B cell (primary cell): ENCODE measurements at regions not wholly inside any gene's neighbourhood (a gene's known extent, or its start where the extent isn't known, plus 50 kb on each side); places are given as distances from the start of the nearest gene placed in this dataset.

ENCODE experiments used
- ATAC-seq: fragments of 200-7000 bp; cut with Tn5 transposase; one replicate; pipeline ENCODE4 v1.10.0; 2021; ENCODE audit warnings: low read depth, mild to moderate bottlenecking, moderate number of reproducible peaks, moderate library complexity
- CTCF ChIA-PET: fragments of 350-600 bp; sonication (Branson Sonifier 250); formaldehyde crosslinking; loops from one replicate; lab custom pipeline; 2021; ENCODE audit warnings: antibody characterized with exemption, inconsistent platforms; lab: Charles Lee
- POLR2A ChIA-PET: fragments of 350-600 bp; sonication (Branson Sonifier 250); formaldehyde crosslinking; loops from one replicate; lab custom pipeline; 2021; ENCODE audit warnings: antibody characterized with exemption; lab: Charles Lee
- DNase-seq: peaks from one replicate; pipeline ENCODE4 v3.0.0; 2013
- H2AFZ ChIP-seq: 2 replicates; pipeline ENCODE4 v1.6.1; 2012; ENCODE audit warnings: mild to moderate bottlenecking, low read depth, low read length; ENCODE audit not compliant: insufficient read depth, poor library complexity, severe bottlenecking
- H3K27ac ChIP-seq, 2 donors: 1 replicate in 1 of 2; 2 replicates in 1 of 2; pipeline ENCODE4 v1.5.1; 2012 to 2013; ENCODE audit warnings: low read length in 2 of 2, mild to moderate bottlenecking in 2 of 2, moderate library complexity in 1 of 2
- H3K27me3 ChIP-seq, 4 experiments: fragments of 200-600 bp in 1 of 4; sonication (generic) in 1 of 4; replicated peaks in 1 of 4; 1 replicate in 2 of 4; 2 replicates in 2 of 4; pipeline versions ENCODE4 v1.6.1 to v1.7.0; 2013 to 2016; ENCODE audit warnings: low read length in 3 of 4, mild to moderate bottlenecking in 2 of 4, mixed read lengths in 1 of 4, moderate library complexity in 1 of 4; ENCODE audit not compliant: insufficient read depth in 4 of 4, control insufficient read depth in 3 of 4; ENCODE audit errors: control extremely low read depth in 1 of 4
- H3K36me3 ChIP-seq, 2 experiments: replicated peaks in 1 of 2; 1 replicate in 1 of 2; 2 replicates in 1 of 2; pipeline versions ENCODE4 v1.6.1 to v1.7.1; 2013; ENCODE audit warnings: low read length in 1 of 2; ENCODE audit not compliant: insufficient read depth in 2 of 2, control insufficient read depth in 1 of 2; ENCODE audit errors: control extremely low read depth in 1 of 2, extremely low read depth in 1 of 2
- H3K4me1 ChIP-seq, 2 donors: fragments of 200-600 bp in 1 of 2; sonication (generic) in 1 of 2; 1 replicate in 1 of 2; 2 replicates in 1 of 2; pipeline versions ENCODE4 v1.5.1 to v1.6.1; 2013 to 2017; ENCODE audit warnings: low read length in 2 of 2; ENCODE audit not compliant: control insufficient read depth in 2 of 2, insufficient read depth in 2 of 2
- H3K4me2 ChIP-seq: replicated peaks from 2 replicates; pipeline ENCODE3; 2012; ENCODE audit warnings: mild to moderate bottlenecking, low read depth, low read length; ENCODE audit not compliant: poor library complexity, severe bottlenecking
- H3K4me3 ChIP-seq, 5 experiments: fragments of 200-600 bp in 1 of 5; sonication (generic) in 1 of 5; 1 replicate in 3 of 5; 2 replicates in 2 of 5; pipeline versions ENCODE4 v1.5.1 to v1.7.0; 2011 to 2016; ENCODE audit warnings: low read length in 4 of 5, mild to moderate bottlenecking in 4 of 5, low read depth in 2 of 5, control low read depth in 1 of 5, moderate library complexity in 1 of 5; ENCODE audit not compliant: insufficient read depth in 1 of 5; ENCODE audit errors: control extremely low read depth in 1 of 5, extremely low read depth in 1 of 5
- H3K79me2 ChIP-seq: fragments of 200-600 bp; sonication (generic); one replicate; pipeline ENCODE4 v1.6.0; 2016; ENCODE audit warnings: low read length; ENCODE audit not compliant: control insufficient read depth, insufficient read depth
- H3K9ac ChIP-seq: fragments of 200-600 bp; sonication (generic); 2 replicates; pipeline ENCODE4 v1.6.1; 2017; ENCODE audit warnings: mild to moderate bottlenecking, low read length, moderate library complexity
- H3K9me3 ChIP-seq, 3 donors: one replicate each; pipeline versions ENCODE4 v1.6.1 to v1.7.1; 2013; ENCODE audit warnings: low read length in 2 of 3; ENCODE audit not compliant: control insufficient read depth in 2 of 3, insufficient read depth in 1 of 3; ENCODE audit errors: control extremely low read depth in 1 of 3
- H4K20me1 ChIP-seq: 2 replicates; pipeline ENCODE4 v1.6.0; 2012; ENCODE audit warnings: mild to moderate bottlenecking, low read length; ENCODE audit not compliant: insufficient read depth, control insufficient read depth, poor library complexity, severe bottlenecking
- H3K27ac Mint-ChIP-seq: one replicate; pipeline ENCODE4 v1.8.0; 2021; ENCODE audit warnings: mixed read lengths
- H3K27me3 Mint-ChIP-seq: one replicate; pipeline ENCODE4 v1.8.0; 2021; ENCODE audit warnings: mixed read lengths
- H3K4me1 Mint-ChIP-seq: one replicate; pipeline ENCODE4 v1.8.0; 2021; ENCODE audit warnings: mixed read lengths
- H3K4me3 Mint-ChIP-seq: one replicate; pipeline ENCODE4 v1.8.0; 2021; ENCODE audit warnings: mixed read lengths
- H3K9me3 Mint-ChIP-seq: one replicate; pipeline ENCODE4 v1.8.0; 2022; ENCODE audit warnings: mixed read lengths; ENCODE audit not compliant: insufficient read depth
- EZH2 ChIP-seq: IDR thresholded peaks from 2 replicates; pipeline ENCODE4 v1.6.1; 2012; ENCODE audit warnings: borderline replicate concordance, low read depth, mild to moderate bottlenecking, moderate library complexity, low read length; ENCODE audit not compliant: insufficient read depth, poor library complexity, severe bottlenecking
- WGBS: methylation state at CpG from one replicate; pipeline ENCODE4 v1.1.5; 2013; ENCODE audit warnings: missing lambda C conversion rate; ENCODE audit not compliant: insufficient coverage; 5-methylcytosine and 5-hydroxymethylcytosine counted together
- intact Hi-C: fragments of 100-400 bp; cut with micrococcal nuclease; formaldehyde crosslinking; loops from one replicate; pipeline ENCODE4 v1.10.0; 2022
- TF ChIP-seq, protein P1 (sequence below): fragments of 200-600 bp; IDR thresholded peaks from one replicate; pipeline ENCODE4 v1.8.0; 2022; ENCODE audit warnings: antibody characterized with exemption, mild to moderate bottlenecking

DNA sequence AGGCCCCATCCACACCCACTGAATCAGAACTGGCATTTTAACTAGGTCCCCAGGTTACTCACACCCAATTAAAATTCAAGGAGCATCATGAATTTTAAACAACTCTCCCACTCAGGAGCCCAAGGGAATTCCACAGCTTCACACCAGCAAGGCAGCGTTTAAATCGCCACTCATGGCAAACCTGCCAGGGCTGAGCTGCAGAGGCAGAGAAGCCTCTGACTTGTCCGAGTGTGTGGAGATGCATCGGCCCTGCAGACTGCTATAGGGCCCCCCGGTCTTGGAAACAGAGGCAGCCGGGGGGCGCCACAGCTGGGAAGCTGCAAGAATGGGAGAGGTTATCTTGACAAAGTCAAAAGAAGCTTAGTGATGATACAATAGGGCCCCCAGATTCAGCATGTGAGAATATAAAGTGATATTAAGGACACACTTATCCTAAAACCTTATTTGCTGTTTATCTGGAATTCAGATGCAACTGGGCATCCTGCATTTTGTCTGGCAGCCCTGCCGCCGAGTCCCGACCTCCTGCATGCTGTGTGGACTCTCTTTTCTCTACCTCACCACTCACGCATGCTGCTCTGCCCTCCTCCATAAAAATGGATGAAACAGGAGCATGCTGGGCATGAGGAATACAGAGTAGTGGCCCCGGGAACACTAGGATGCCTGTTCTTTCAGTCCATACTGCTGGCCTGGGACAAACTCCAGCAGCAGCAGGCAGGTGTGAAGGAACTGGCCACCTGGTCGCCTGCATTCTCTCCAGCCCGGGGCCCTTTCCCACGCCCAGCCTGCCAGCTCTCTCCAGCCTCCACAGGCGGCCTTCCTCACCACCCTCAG is 126.1 kb downstream of the PXDC1 start:
- H4K20me1 ChIP-seq = no peaks in the 10 kb centered on the region
- no peaks in the 10 kb centered on the region for H3K4me1 ChIP-seq
- H3K4me3 Mint-ChIP-seq = no peak overlapping the region
- no peaks in the 10 kb centered on the region for H3K36me3 ChIP-seq
- peaks cover 0 to 3% (median 0%) of the 10 kb centered on the region in 3 donors for H3K9me3 ChIP-seq
- no peak overlapping the region for H3K27ac Mint-ChIP-seq
- POLR2A ChIA-PET = no interaction called here
- CTCF ChIA-PET = no interaction called here
- H2AFZ ChIP-seq = no peak overlapping the region
- H3K4me2 ChIP-seq = no peak overlapping the region
- ATAC-seq = no peak
- intact Hi-C loops = no loop called here
- TF ChIP-seq, protein P1, sequence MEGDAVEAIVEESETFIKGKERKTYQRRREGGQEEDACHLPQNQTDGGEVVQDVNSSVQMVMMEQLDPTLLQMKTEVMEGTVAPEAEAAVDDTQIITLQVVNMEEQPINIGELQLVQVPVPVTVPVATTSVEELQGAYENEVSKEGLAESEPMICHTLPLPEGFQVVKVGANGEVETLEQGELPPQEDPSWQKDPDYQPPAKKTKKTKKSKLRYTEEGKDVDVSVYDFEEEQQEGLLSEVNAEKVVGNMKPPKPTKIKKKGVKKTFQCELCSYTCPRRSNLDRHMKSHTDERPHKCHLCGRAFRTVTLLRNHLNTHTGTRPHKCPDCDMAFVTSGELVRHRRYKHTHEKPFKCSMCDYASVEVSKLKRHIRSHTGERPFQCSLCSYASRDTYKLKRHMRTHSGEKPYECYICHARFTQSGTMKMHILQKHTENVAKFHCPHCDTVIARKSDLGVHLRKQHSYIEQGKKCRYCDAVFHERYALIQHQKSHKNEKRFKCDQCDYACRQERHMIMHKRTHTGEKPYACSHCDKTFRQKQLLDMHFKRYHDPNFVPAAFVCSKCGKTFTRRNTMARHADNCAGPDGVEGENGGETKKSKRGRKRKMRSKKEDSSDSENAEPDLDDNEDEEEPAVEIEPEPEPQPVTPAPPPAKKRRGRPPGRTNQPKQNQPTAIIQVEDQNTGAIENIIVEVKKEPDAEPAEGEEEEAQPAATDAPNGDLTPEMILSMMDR = no peak
- no peak for TF ChIP-seq EZH2
- peaks cover 0 to 16% (median 7%) of the 10 kb centered on the region in 4 experiments for H3K27me3 ChIP-seq
- no peak overlapping the region for H3K4me3 ChIP-seq
- H3K27ac ChIP-seq = no peak overlapping the region
- no peak overlapping the region for H3K9ac ChIP-seq
- H3K27me3 Mint-ChIP-seq = peaks cover 42% of the 10 kb centered on the region
- H3K79me2 ChIP-seq = no peaks in the 10 kb centered on the region
- DNase-seq = no peak
- no peaks in the 10 kb centered on the region for H3K9me3 Mint-ChIP-seq
- whole genome bisulfite sequencing = 92% methylated on average over 14 of the region's 16 CpGs
- no peaks in the 10 kb centered on the region for H3K4me1 Mint-ChIP-seq

DNA sequence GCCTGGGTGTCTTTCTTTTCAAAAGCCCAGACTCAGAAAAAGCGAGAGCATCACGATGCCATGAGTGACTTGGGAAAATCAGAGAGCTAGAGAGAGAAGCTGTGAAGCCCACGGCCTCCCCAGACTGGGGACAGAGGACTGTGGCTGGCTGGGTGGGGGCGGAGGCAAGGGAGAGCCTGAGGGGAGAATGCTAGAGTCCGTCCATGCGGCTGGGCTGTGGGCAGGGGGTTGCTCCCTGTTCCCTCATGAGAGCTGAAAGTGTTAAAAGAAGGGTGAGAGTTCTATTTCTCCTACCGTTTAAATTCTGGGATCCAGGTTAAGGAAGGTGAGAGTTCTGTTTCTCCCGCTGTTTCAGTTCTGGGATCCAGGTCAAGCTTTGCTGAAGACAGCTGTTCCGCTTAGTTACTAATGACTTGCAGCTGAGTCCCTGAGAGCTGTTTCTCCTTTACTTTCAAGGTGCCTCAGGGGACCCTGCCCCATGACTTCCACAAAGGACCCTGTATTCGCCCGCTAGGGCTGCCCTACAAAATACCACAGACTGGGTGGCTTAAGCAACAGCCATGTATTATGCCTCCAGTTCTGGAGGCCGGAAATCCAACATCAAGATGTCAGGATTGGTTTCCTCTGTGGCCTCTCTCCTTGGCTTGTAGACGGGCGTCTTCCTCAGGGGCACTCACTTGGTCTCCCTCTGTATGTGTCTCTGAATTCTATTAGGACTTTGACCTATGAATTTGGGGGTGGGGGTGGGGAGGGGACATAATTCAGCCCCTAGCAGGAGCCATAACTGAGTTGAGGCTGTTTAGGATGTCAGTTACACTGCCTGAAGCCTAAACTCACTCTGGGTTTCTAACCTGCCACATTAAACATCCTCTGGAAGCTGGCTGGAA is 127.0 kb downstream of the PXDC1 start:
- Histone ChIP-seq H3K4me1 (no peaks in the 10 kb centered on the region), H3K9me3 (peaks cover 0 to 3% (median 0%) of the 10 kb centered on the region in 3 donors), H3K9ac (no peak overlapping the region), H3K79me2 (no peaks in the 10 kb centered on the region), H2AFZ (no peak overlapping the region), H3K36me3 (no peaks in the 10 kb centered on the region), H3K27me3 (peaks cover 0 to 16% (median 7%) of the 10 kb centered on the region in 4 experiments), H3K4me3 (no peak overlapping the region), H3K27ac (no peak overlapping the region), H3K4me2 (no peak overlapping the region), H4K20me1 (no peaks in the 10 kb centered on the region)
- DNase-seq = no peak
- no peak for ATAC-seq
- TF ChIP-seq, protein P1 = no peak
- no peak for TF ChIP-seq EZH2
- Mint-ChIP-seq H3K27me3 (peaks cover 42% of the 10 kb centered on the region), H3K4me1 (no peaks in the 10 kb centered on the region), H3K27ac (no peak overlapping the region), H3K4me3 (no peak overlapping the region), H3K9me3 (no peaks in the 10 kb centered on the region)
- WGBS = 83% methylated on average over 13 of the region's 14 CpGs
- CTCF ChIA-PET = no interaction called here
- intact Hi-C loops = no loop called here
- POLR2A ChIA-PET = no interaction called here
